PC-3 (cell line): ENCODE measurements at regions not wholly inside any gene's neighbourhood (a gene's known extent, or its start where the extent isn't known, plus 50 kb on each side); places are given as distances from the start of the nearest gene placed in this dataset.

Experiments
- CTCF ChIP-seq: fragments of 300-600 bp; sonication (generic); conservative IDR thresholded peaks from 2 replicates; pipeline ENCODE4 v1.5.1; 2017; ENCODE audit warnings: antibody characterized with exemption, low read depth, mild to moderate bottlenecking, low read length
- EZH2phosphoT487 ChIP-seq: fragments of 300-600 bp; sonication (generic); IDR thresholded peaks from 2 replicates; pipeline ENCODE4 v1.6.1; 2018; ENCODE audit warnings: mild to moderate bottlenecking, antibody characterized with exemption, low read length, borderline replicate concordance

GRCh38 chr6:164563924-164564323 lies 745.5 kb downstream of the C6orf118 start:
- TF ChIP-seq CTCF (no peak), EZH2phosphoT487 (no peak)
